HFFc6 (cell line): ENCODE measurements at regions not wholly inside any gene's neighbourhood (a gene's known extent, or its start where the extent isn't known, plus 50 kb on each side); places are given as distances from the start of the nearest gene placed in this dataset.
A peak's percentile ranks its signal among the peaks of the same experiment; 100 is the strongest.

Experiments used
- DNase-seq: peaks from one replicate; pipeline ENCODE4 v3.0.0-alpha.2; 2018
- H3K27ac Mint-ChIP-seq: 2 replicates; pipeline ENCODE4 v1.8.0; 2020; ENCODE audit warnings: mild to moderate bottlenecking, mixed read lengths
- H3K27me3 Mint-ChIP-seq: 2 replicates; pipeline ENCODE4 v1.8.0; 2021; ENCODE audit warnings: mild to moderate bottlenecking, moderate library complexity, mixed read lengths; ENCODE audit not compliant: insufficient read depth
- H3K36me3 Mint-ChIP-seq: 2 replicates; pipeline ENCODE4 v1.8.0; 2021; ENCODE audit warnings: low read depth, mixed read lengths
- H3K4me1 Mint-ChIP-seq: 2 replicates; pipeline ENCODE4 v1.8.0; 2020; ENCODE audit warnings: low read depth, mixed read lengths
- H3K4me3 Mint-ChIP-seq: 2 replicates; pipeline ENCODE4 v1.8.0; 2020; ENCODE audit warnings: mild to moderate bottlenecking, moderate library complexity, mixed read lengths
- H3K9me3 Mint-ChIP-seq: 2 replicates; pipeline ENCODE4 v1.8.0; 2020; ENCODE audit warnings: mild to moderate bottlenecking, mixed read lengths
- TF ChIP-seq, protein P1 (sequence below): fragments of 200-600 bp; sonication (generic); IDR thresholded peaks from 2 replicates; pipeline ENCODE4 v1.5.0; 2021; ENCODE audit warnings: antibody characterized with exemption, mild to moderate bottlenecking

- DNase-seq: peak; percentile 26
These were observed 142.5 kb downstream of the CD164 start for GRCh38 chr6:109239651-109240321.

DNA sequence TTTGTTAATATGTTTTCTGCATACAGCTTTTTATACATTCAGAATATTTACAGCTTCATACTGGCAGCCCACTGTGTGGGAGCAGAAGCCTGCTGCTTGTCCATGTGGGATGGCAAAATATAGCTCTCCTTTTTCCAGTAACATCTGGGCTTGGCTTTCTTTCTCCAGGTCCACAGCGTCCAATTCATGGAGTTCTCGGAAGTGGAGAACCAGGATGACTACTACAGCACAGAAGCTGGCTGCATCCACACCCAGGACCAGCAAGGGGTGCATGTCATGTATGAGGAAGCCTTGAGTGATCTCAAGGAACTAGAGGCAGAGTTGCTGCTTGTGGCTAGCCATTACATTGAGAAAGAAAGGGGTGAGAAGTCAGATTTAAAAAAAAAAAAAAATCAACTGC is 143.1 kb downstream of the CD164 start:
- Mint-ChIP-seq H3K4me1 (peaks cover 72% of the 10 kb centered on the region), H3K27me3 (peaks cover 1% of the 10 kb centered on the region; the same call in 1 of the 2 replicates), H3K9me3 (no peaks in the 10 kb centered on the region; the same call in 1 of the 2 replicates), H3K4me3 (no peak overlapping the region), H3K36me3 (peaks cover 5% of the 10 kb centered on the region), H3K27ac (0 out of 2 replicates have a peak overlapping the region, but pooled peaks have one; percentile 57)
- TF ChIP-seq, protein P1, sequence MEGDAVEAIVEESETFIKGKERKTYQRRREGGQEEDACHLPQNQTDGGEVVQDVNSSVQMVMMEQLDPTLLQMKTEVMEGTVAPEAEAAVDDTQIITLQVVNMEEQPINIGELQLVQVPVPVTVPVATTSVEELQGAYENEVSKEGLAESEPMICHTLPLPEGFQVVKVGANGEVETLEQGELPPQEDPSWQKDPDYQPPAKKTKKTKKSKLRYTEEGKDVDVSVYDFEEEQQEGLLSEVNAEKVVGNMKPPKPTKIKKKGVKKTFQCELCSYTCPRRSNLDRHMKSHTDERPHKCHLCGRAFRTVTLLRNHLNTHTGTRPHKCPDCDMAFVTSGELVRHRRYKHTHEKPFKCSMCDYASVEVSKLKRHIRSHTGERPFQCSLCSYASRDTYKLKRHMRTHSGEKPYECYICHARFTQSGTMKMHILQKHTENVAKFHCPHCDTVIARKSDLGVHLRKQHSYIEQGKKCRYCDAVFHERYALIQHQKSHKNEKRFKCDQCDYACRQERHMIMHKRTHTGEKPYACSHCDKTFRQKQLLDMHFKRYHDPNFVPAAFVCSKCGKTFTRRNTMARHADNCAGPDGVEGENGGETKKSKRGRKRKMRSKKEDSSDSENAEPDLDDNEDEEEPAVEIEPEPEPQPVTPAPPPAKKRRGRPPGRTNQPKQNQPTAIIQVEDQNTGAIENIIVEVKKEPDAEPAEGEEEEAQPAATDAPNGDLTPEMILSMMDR: no peak
- DNase-seq: no peak

More at GRCh38 chr6:109239651-109240321, 142.5 kb downstream of the CD164 start:
- peaks cover 72% of the 10 kb centered on the region for H3K4me1 Mint-ChIP-seq
- H3K27me3 Mint-ChIP-seq: peaks cover 1% of the 10 kb centered on the region; the same call in 1 of the 2 replicates
- no peak overlapping the region for H3K4me3 Mint-ChIP-seq
- TF ChIP-seq, protein P1: no peak
- H3K9me3 Mint-ChIP-seq: no peaks in the 10 kb centered on the region; the same call in 1 of the 2 replicates
- peaks cover 5% of the 10 kb centered on the region for H3K36me3 Mint-ChIP-seq
- peak overlapping the region; percentile 57 for H3K27ac Mint-ChIP-seq

DNA sequence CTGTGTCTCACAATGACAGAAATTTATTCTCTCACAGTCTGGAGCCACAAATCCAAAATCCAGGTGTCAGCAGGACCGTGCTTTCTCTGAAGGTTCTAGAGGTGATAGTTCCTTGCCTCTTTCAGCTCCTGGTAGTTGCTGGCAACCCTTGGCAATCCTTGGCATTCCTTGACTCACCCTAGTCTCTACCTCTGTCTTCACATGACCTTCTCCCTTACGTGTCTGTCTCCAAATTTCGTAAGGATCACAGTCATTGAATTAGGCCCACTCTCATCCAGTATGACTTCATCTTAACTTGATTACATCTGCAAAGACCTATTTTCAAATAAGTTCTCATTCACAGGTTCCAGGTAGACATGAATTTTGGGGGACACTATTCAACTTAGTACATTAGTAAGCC is 143.1 kb downstream of the CEP57L1 start:
- H3K9me3 Mint-ChIP-seq: no peaks in the 10 kb centered on the region; the same call in 1 of the 2 replicates
- peaks cover 5% of the 10 kb centered on the region for H3K36me3 Mint-ChIP-seq
- H3K27me3 Mint-ChIP-seq: peaks cover 1% of the 10 kb centered on the region; the same call in 1 of the 2 replicates
- no peak overlapping the region for H3K4me3 Mint-ChIP-seq
- H3K27ac Mint-ChIP-seq: no peak overlapping the region
- TF ChIP-seq, protein P1: no peak
- H3K4me1 Mint-ChIP-seq: peaks cover 67% of the 10 kb centered on the region
- DNase-seq: no peak

DNA sequence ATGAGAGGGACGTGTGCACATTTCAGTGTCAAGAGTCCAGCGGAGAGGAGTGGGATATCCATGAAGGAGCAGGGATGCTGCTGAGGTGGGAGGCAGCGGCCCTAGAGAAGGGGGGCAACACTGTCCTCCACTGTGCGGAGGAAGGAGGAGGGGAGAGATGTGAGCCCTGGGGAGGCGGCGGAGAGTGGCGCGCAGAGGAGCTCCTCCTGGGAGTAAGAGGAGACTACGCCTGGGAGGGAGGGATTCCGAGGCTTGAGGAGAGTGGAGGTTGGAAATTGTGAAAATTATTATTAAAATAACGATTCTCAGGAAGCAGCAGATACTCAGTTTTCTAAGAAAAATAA is 142.7 kb downstream of the CEP57L1 start:
- peaks cover 5% of the 10 kb centered on the region for H3K36me3 Mint-ChIP-seq
- no peak for DNase-seq
- peak overlapping the region; percentile 53; the same call in 1 of the 2 replicates for H3K27ac Mint-ChIP-seq
- peaks cover 1% of the 10 kb centered on the region; the same call in 1 of the 2 replicates for H3K27me3 Mint-ChIP-seq
- no peaks in the 10 kb centered on the region; the same call in 1 of the 2 replicates for H3K9me3 Mint-ChIP-seq
- TF ChIP-seq, protein P1: no peak
- peaks cover 62% of the 10 kb centered on the region for H3K4me1 Mint-ChIP-seq
- H3K4me3 Mint-ChIP-seq: no peak overlapping the region

GRCh38 chr6:109237077-109237985 is 142.0 kb downstream of the CEP57L1 start:
- H3K9me3 Mint-ChIP-seq: no peaks in the 10 kb centered on the region; the same call in 1 of the 2 replicates
- TF ChIP-seq, protein P1: no peak
- H3K4me1 Mint-ChIP-seq: peaks cover 56% of the 10 kb centered on the region
- H3K36me3 Mint-ChIP-seq: peaks cover 5% of the 10 kb centered on the region
- peak; percentile 43 for DNase-seq
- no peak overlapping the region for H3K4me3 Mint-ChIP-seq
- peaks cover 1% of the 10 kb centered on the region; the same call in 1 of the 2 replicates for H3K27me3 Mint-ChIP-seq
- H3K27ac Mint-ChIP-seq: peak overlapping the region; percentile 53; the same call in 1 of the 2 replicates
